GM18498 (cell line): ENCODE measurements at regions not wholly inside any gene's neighbourhood (a gene's known extent, or its start where the extent isn't known, plus 50 kb on each side); places are given as distances from the start of the nearest gene placed in this dataset.

Source experiments
- ATAC-seq: cut with Tn5 transposase; IDR thresholded peaks from one replicate; pipeline ENCODE4 v1.9.1; 2021; ENCODE audit warnings: mild to moderate bottlenecking, moderate library complexity; ENCODE audit not compliant: unreplicated experiment

GRCh38 chr5:168109441-168109840 is 182.0 kb upstream of the WWC1 start:
- no peak for ATAC-seq

GRCh38 chr5:168110384-168110783 is 181.1 kb upstream of the WWC1 start:
- no peak for ATAC-seq

GRCh38 chr5:168110870-168111832 is 180.3 kb upstream of the WWC1 start:
- no peak for ATAC-seq

GRCh38 chr5:168114444-168115017 is 176.9 kb upstream of the WWC1 start:
- peak; percentile 88 for ATAC-seq

GRCh38 chr5:168117469-168117868 is 174.0 kb upstream of the WWC1 start:
- no peak for ATAC-seq

- no peak for ATAC-seq
Observed at GRCh38 chr5:168118042-168118668, 173.3 kb upstream of the WWC1 start.

- ATAC-seq = no peak
Observed at GRCh38 chr5:168120401-168121137, 170.9 kb upstream of the WWC1 start.

GRCh38 chr5:168121138-168121494 is 170.3 kb upstream of the WWC1 start:
- ATAC-seq = no peak

GRCh38 chr5:168123631-168124528 is 167.6 kb upstream of the WWC1 start:
- peak; percentile 87 for ATAC-seq

GRCh38 chr5:168125445-168126199 is 165.8 kb upstream of the WWC1 start:
- no peak for ATAC-seq

GRCh38 chr5:168126606-168127005 is 164.8 kb upstream of the WWC1 start:
- ATAC-seq = no peak

GRCh38 chr5:168128111-168128510 is 163.3 kb upstream of the WWC1 start:
- ATAC-seq = no peak

- no peak for ATAC-seq
Observed at GRCh38 chr5:168128557-168128956, 162.9 kb upstream of the WWC1 start.

- no peak for ATAC-seq
Observed at GRCh38 chr5:168131519-168131918, 159.9 kb upstream of the WWC1 start.

GRCh38 chr5:168132241-168132641 is 159.2 kb upstream of the WWC1 start:
- no peak for ATAC-seq

- peak; percentile 97 for ATAC-seq
Observed at GRCh38 chr5:168135897-168136296, 155.5 kb upstream of the WWC1 start.

GRCh38 chr5:168136340-168136739 is 155.1 kb upstream of the WWC1 start:
- peak; percentile 15 for ATAC-seq

- no peak for ATAC-seq
Observed at GRCh38 chr5:168137265-168137664, 154.2 kb upstream of the WWC1 start.

GRCh38 chr5:168140241-168140640 is 151.2 kb upstream of the WWC1 start:
- ATAC-seq = no peak
